Ammon's horn (tissue), 1 donor: ENCODE measurements at regions not wholly inside any gene's neighbourhood (a gene's known extent, or its start where the extent isn't known, plus 50 kb on each side); places are given as distances from the start of the nearest gene placed in this dataset.

Experiments used
- DNase-seq: peaks from one replicate; pipeline ENCODE4 v3.0.0-alpha.2; 2016; ENCODE audit warnings: low spot score

GRCh38 chr2:74735009-74735408 is 81.0 kb downstream of the SEMA4F start:
- DNase-seq: no peak

DNA sequence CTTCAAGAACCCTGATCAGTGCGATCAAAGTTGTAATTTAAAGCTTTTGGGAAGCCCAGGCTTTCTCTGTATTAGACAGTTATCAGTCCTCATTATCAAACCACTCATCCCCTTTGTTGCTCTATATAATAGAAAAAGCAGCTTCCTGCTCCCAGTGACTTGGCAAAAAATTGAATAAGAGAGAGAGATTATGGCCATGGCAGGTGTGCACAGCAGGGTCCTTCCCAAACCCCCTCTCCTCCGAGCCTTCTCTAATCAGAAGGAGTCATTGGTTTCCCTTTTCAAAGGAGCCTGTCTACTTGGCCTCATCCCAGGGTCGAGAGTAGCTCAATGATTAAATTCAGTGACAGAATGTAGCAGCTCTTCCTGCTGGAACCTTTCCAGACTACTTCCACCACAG is 81.5 kb downstream of the SEMA4F start:
- no peak for DNase-seq

- DNase-seq: no peak
Observed at GRCh38 chr2:74736589-74736988, 82.5 kb downstream of the SEMA4F start.

GRCh38 chr2:74738586-74738985 is 84.5 kb downstream of the SEMA4F start:
- no peak for DNase-seq

DNA sequence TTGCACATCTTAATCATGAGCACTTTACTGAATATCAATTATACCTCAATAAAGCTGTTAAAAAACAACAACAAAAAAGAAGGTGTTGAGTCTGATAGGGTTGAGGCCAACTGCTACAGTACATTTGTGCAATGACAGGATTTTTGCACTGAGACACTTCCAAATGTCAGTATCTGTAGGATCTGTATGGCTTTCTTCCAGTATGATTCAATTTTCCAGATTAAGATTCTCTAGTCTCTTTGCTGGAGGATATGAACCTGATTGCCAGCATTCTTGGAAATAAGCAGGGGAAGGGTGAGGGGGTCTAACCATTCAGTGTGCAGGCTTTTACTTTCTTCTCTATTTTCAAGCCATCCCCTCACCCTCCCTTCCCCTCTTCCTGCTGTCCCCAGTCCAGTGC is 85.1 kb downstream of the SEMA4F start:
- DNase-seq: no peak

GRCh38 chr2:74739733-74740241 is 85.7 kb downstream of the SEMA4F start:
- no peak for DNase-seq

GRCh38 chr2:74740395-74740740 is 86.3 kb downstream of the SEMA4F start:
- DNase-seq: no peak

GRCh38 chr2:74740741-74741431 is 86.8 kb downstream of the SEMA4F start:
- no peak for DNase-seq

DNA sequence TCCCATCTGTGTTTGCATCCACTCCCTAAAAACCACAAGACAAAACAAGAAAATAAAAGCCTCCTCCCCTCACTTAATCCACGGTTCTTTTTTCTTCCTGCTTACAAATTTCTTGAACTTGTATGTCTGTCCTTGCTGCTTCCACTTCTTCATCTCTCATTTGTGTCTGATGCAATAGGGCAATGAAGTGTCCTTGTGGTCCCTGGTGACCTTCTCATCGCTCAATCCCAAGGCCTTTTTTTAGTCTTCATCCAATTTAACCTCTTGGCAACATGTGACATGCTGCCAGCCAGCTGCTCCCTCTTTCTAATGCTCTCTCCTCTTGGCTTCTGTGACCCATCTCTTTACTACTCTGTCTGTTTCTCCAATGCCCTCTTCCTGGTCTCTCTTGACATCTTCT is 87.6 kb downstream of the SEMA4F start:
- no peak for DNase-seq

DNA sequence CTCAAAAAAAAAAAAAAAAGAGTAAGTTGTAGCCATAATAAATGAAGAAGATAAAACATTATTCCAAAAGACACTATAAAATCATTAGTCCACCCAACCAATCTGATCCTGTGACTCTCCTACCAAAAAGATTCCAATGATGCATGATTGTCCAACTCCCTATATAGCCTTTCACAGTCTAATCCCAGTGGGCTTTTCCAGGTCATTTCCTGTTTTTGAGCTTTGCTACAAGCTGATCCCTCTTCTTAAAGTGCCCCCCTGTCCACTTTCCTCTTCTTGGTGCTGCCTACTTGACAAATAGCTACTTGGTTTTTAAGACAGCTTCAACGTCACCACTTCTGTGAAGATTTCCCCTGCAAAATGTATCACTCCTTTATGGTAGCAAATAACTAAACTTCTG is 88.4 kb downstream of the SEMA4F start:
- DNase-seq: no peak

DNA sequence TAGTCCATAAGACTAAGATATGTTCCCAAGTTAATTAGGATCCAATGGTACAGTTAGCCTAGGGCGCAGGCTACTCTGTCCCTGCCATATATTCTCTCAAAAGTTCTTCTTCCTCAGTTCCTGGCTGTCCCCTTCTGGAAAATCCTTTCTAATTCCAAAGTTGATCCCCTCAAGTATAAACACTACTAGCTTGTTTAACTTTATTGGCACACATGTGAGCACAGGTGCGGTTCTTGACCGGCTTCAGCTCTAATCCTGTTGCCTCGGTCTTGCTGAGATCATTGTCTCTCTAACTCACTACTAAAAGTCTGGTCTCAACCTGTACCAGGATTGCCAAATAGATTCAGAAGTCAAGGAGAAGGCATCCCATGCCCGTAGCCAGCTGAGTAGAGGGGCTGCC is 89.0 kb downstream of the SEMA4F start:
- DNase-seq: no peak

GRCh38 chr2:74743778-74744177 is 89.7 kb downstream of the SEMA4F start:
- DNase-seq: no peak

DNA sequence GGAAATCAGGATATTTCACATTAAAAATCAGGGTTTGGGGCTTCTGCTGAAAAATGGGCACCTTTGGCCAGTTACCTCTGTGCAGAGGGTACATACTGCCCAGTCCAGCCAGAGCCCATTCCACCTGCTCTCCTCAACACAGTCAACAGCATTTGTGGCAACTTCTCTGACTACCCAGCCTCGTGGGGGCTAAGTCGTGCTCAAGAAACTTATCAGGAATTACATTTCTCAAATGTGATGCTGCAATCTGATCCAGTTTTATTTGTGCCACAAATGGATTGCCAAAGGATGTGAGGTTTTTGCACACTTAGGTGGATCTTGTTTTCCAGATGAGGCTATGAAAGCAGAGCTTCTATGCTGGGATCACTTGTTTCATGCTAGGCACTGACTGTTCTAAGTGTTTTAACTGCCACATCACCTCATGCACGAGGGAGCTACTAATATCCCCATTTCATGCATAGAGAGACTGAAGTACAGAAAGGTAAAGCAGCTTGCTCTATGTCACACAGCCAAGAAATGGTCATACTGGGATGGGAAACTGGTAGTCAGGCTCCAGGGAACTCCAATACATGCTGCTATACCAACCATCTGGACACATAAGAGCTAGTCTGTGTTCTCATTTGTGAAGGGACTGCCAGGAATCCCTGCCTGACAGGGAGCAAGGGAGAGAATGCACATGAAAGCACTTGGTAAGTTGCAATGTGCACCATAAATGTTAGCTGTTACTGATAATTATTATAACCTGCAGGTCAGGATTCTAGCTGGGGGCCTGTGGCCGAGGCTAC is 89.0 kb upstream of the HK2 start:
- no peak for DNase-seq

- DNase-seq: no peak
Observed at GRCh38 chr2:74745766-74746165, 88.2 kb upstream of the HK2 start.

DNA sequence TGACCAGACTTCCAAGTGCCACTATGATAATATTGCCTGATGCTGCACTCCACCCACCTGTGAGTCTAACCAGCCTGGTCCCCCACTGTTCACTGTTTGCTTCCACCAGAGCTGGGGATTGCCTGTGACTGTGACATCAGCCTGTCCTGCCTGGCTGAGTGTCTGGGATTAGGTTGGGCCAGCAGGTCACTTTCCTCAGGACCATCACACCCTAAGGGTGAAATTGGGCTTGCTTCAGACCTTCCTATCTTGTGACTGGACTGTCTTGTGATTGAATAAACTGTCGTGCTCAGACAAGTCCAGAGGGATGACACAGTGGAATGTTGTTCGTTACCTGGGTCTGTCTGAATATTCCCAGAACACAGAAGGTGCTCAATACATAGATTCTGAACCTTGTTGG is 87.4 kb upstream of the HK2 start:
- DNase-seq: no peak

GRCh38 chr2:74747411-74748080 is 86.4 kb upstream of the HK2 start:
- DNase-seq: no peak

DNA sequence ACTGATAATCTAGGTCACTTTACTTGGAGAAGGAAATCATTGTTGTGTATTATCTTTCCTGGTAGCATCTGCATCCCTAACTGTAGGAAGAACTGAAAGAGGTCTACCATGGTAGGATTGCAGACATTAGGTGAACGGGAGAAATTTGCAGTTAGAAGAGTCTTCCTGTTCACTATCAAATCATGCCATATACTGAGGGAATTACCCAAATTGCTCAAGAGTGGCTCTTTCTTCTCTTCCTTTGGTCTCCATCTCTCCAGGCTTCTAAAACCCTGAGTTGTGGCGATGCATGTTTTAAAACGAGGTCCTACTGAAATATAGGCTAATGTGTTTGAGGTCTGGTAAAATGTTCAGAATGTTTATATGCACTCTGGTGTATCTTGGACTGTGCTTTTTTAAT is 85.3 kb upstream of the HK2 start:
- no peak for DNase-seq

DNA sequence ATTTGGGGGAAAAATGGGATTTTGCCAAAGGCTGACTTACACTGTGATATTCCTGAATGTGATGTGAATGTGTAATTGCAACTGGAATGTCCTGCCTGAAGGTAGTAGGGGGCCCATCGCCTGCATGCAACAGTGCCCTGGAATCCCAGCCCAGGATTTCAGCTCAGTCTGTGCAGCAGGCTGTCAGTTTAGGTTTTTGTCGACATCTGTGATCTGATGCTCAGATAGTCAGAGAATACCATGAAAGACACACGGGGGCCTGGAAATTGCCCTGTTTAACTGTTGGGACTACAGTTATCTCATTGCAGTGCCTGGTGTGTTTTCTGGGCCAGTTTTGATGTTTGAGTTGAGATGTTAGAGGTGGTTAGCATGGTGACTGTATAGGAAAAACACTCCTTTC is 84.5 kb upstream of the HK2 start:
- DNase-seq: no peak

DNA sequence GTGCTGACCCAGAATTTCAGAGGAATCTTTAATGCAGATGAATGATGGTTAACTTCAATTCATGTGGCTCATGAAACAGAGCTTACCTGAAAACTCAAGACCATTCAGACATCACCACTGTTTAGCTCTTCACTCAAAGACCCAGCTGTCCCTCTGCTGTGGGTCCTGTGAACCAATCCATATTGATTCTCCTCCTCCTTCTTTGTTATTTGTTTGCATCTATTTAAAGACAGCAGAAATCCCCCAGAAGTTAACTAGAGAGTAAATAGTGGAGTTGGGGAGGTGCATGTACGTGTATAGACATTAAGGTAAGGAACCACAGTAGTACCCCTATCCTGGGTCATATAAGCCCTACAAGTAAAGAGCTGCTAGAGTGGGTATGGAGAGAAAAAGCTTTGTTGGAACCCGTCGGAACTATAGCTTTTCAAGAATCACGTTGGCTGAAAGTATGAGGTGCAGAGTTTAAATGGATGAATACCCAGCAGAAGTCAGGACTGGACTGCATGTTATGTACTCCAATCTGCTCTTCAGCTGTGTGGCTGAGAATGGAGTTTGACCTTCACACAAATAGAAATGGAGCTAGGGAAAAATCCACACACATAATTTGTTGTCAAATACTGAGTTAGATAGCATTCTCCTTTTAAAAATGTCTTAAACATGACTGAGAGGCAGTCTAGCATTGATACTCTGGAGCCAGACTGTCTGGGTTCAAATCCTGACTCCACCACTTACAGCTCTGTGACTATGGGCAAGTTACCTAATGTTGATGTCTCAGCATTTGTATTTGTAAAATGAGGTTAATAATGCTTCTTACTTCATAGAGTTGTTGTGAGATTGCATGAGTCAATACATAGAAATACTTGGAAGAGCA is 81.7 kb upstream of the HK2 start:
- DNase-seq: no peak

DNA sequence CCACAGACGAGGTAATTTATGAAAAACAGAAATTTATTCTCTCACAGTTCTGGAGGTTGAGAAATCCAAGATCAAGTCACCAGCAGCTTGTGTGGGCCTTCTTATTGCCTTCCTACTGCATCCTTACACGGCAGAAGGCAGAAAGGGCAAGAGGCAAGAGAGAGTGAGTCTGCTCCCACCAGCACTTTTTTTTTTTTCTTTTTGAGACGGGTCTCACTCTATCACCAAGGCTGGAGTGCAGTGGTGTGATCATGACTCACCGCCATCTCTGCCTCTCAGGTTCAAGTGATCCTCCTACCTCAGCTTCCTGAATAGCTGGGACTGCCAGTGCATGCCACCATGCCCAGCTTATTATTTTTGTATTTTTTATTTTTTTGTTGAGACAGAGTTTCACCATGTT is 78.5 kb upstream of the HK2 start:
- no peak for DNase-seq

DNA sequence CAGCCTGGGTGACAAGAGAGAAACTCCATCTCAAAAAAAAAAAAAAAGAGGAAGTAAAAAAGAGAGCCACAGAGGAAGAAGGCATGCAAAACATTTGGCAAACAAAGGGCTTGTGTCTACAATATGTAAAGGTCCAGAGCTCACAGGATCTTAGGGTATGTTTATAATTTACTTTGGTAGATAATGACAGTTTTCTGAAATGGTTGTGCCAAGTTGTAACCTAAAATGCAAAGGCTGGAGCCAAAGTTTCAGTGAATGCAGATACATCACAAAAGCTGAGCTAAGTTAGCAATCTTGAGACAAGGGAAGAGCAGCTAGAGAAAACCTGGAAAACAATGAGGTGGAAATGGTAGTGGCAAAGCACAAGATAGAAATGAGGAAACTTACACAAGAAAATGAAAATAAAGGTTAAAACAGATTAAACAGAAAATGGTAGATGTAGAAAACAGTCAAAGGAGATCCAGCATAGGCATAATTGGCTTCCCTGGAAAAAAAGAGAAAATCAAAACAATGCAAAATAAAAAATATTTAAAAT is 77.5 kb upstream of the HK2 start:
- no peak for DNase-seq

DNA sequence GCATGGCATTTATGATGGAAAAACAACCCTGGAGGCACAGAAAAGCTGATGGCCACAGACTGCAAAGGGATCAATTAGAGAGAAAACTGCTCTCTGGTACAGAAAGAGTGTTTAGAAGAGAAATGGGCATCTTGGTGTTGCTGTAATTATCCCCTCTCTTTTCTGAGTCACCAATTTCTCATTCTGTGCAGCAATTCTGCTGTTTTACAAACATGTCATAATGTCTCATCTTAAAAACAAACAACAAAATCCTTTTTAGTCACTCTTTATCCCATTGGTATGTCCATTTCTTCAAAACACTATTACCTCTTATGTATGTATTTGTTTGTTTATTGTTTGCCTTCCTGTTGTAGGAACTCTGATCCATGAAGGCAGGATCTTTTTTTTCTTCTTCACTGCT is 73.9 kb upstream of the HK2 start:
- DNase-seq: no peak
